ENCODE measurements at regions not wholly inside any gene's neighbourhood (a gene's known extent, or its start where the extent isn't known, plus 50 kb on each side); places are given as distances from the start of the nearest gene placed in this dataset.

DNA sequence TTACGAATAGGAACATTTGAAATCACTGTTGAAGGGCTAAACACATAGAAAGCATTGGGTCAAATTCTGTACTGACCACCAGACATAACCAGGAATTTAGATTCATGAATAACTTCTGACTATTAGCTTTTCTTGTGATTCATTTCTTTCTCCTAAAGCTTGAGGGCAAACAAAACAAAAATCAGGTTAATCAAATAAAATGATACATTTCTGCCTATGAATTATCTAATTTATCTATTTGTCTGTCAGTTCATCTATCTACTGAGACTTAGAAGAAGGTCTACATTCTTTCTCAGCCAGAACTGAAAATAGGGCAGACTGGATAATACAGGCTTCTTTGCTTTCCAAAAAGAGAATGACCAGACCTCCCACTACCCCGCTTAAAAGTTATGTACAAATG, 65.9 kb upstream of the ST3GAL6 start:
- H3K27ac ChIP-seq (ENCODE audit: low read length), result no peak overlapping the region
- no peaks in the 10 kb centered on the region for H3K36me3 ChIP-seq (replicated peaks; ENCODE audit: insufficient read depth, low read length)
- no peak overlapping the region for H2AFZ ChIP-seq (ENCODE audit: low read length)
- no peak overlapping the region for H3K4me3 ChIP-seq (ENCODE audit: low read length)
- TF ChIP-seq, protein P1, sequence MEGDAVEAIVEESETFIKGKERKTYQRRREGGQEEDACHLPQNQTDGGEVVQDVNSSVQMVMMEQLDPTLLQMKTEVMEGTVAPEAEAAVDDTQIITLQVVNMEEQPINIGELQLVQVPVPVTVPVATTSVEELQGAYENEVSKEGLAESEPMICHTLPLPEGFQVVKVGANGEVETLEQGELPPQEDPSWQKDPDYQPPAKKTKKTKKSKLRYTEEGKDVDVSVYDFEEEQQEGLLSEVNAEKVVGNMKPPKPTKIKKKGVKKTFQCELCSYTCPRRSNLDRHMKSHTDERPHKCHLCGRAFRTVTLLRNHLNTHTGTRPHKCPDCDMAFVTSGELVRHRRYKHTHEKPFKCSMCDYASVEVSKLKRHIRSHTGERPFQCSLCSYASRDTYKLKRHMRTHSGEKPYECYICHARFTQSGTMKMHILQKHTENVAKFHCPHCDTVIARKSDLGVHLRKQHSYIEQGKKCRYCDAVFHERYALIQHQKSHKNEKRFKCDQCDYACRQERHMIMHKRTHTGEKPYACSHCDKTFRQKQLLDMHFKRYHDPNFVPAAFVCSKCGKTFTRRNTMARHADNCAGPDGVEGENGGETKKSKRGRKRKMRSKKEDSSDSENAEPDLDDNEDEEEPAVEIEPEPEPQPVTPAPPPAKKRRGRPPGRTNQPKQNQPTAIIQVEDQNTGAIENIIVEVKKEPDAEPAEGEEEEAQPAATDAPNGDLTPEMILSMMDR (IDR thresholded peaks at IDR 0.05; ENCODE audit: low read length), result no peak
- TF ChIP-seq EZH2 (optimal IDR thresholded peaks at IDR 0.05; ENCODE audit: low read depth, low read length), result no peak
- no peak for TF ChIP-seq EZH2phosphoT487 (IDR thresholded peaks at IDR 0.05; ENCODE audit: low read length)
- no peak for DNase-seq
- no peaks in the 10 kb centered on the region for H3K4me1 ChIP-seq (ENCODE audit: low read length)
- H3F3A ChIP-seq (ENCODE audit: insufficient read depth, low read length), result no peaks in the 10 kb centered on the region
- no peak overlapping the region for H3K4me2 ChIP-seq (ENCODE audit: low read depth, low read length)
- H3K27me3 ChIP-seq (replicated peaks; ENCODE audit: insufficient read depth, low read length), result no peaks in the 10 kb centered on the region
- no peaks in the 10 kb centered on the region for H3K9me2 ChIP-seq (replicated peaks; ENCODE audit: insufficient read depth, low read length)
- no peak overlapping the region for H3K9ac ChIP-seq (ENCODE audit: low read length)
- no peaks in the 10 kb centered on the region for H3K9me3 ChIP-seq (replicated peaks; ENCODE audit: insufficient read depth, low read length)
- no peaks in the 10 kb centered on the region for H4K20me1 ChIP-seq (ENCODE audit: insufficient read depth, low read length)
- no peaks in the 10 kb centered on the region for H3K79me2 ChIP-seq (ENCODE audit: low read length)

DNA sequence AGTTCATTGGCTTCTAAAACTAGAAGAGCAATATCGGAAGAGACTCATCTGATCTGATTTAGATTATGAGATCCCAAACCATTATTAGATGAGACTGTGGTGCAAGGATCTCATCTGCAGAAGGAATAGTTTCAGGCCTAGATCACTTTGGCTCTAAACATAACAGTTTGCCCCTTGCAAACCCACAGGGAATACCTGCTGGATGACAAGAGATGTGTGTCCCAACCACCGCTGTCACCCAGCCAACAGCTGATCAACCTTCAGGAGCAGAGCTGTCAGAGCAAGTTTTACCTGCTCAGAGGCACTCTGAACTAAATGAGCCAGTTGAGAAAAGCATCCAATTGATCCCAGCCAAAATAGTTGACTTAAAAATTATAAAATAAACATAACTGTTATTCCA, 64.0 kb upstream of the ST3GAL6 start:
- Histone ChIP-seq H3K79me2 (ENCODE audit: low read length) (no peaks in the 10 kb centered on the region), H3K36me3 (replicated peaks; ENCODE audit: insufficient read depth, low read length) (no peaks in the 10 kb centered on the region), H4K20me1 (ENCODE audit: insufficient read depth, low read length) (no peaks in the 10 kb centered on the region), H3K27ac (ENCODE audit: low read length) (no peak overlapping the region), H2AFZ (ENCODE audit: low read length) (no peak overlapping the region), H3K9me3 (replicated peaks; ENCODE audit: insufficient read depth, low read length) (no peaks in the 10 kb centered on the region), H3K27me3 (replicated peaks; ENCODE audit: insufficient read depth, low read length) (no peaks in the 10 kb centered on the region), H3K9me2 (replicated peaks; ENCODE audit: insufficient read depth, low read length) (no peaks in the 10 kb centered on the region), H3K4me2 (ENCODE audit: low read depth, low read length) (no peak overlapping the region), H3K4me3 (ENCODE audit: low read length) (no peak overlapping the region), H3K9ac (ENCODE audit: low read length) (no peak overlapping the region), H3F3A (ENCODE audit: insufficient read depth, low read length) (no peaks in the 10 kb centered on the region), H3K4me1 (ENCODE audit: low read length) (no peaks in the 10 kb centered on the region)
- TF ChIP-seq EZH2 (optimal IDR thresholded peaks at IDR 0.05; ENCODE audit: low read depth, low read length) (no peak), EZH2phosphoT487 (IDR thresholded peaks at IDR 0.05; ENCODE audit: low read length) (no peak)
- TF ChIP-seq, protein P1 (IDR thresholded peaks at IDR 0.05; ENCODE audit: low read length), result no peak
- no peak for DNase-seq

DNA sequence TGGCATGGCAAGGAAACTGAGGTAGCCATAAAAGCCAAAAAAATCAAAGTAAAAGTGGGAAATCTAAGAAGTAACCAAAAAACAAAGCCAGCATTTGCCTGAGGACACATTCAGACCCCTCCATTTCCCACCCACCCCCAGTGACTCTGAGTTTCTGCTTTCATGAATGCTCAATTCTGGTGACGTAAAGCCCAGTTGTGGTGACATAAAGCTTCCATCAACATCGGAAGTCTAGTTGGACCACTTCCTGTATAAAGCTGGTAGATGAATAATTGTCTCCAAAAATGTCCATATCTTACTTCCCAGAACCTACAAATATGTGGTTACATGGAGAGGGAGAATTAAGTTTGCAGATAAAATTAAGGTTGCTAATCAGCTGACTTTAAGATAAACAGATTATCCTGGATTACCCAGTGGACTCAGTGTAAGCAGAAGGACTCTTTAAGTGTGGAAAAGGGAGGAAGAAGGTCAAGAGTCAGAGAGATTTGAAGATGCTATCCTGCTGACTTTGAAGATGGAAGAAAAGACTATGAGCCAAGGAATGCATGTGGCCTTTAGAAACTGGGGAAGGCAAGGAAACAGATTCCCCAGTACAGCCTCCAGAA, 62.0 kb upstream of the ST3GAL6 start:
- no peaks in the 10 kb centered on the region for H3K36me3 ChIP-seq (replicated peaks; ENCODE audit: insufficient read depth, low read length)
- H3F3A ChIP-seq (ENCODE audit: insufficient read depth, low read length), result no peaks in the 10 kb centered on the region
- no peaks in the 10 kb centered on the region for H4K20me1 ChIP-seq (ENCODE audit: insufficient read depth, low read length)
- no peak overlapping the region for H3K27ac ChIP-seq (ENCODE audit: low read length)
- no peaks in the 10 kb centered on the region for H3K27me3 ChIP-seq (replicated peaks; ENCODE audit: insufficient read depth, low read length)
- no peak overlapping the region for H3K9ac ChIP-seq (ENCODE audit: low read length)
- H3K4me2 ChIP-seq (ENCODE audit: low read depth, low read length), result no peak overlapping the region
- DNase-seq, result no peak
- no peaks in the 10 kb centered on the region for H3K9me3 ChIP-seq (replicated peaks; ENCODE audit: insufficient read depth, low read length)
- H2AFZ ChIP-seq (ENCODE audit: low read length), result no peak overlapping the region
- TF ChIP-seq, protein P1 (IDR thresholded peaks at IDR 0.05; ENCODE audit: low read length), result no peak
- no peak for TF ChIP-seq EZH2 (optimal IDR thresholded peaks at IDR 0.05; ENCODE audit: low read depth, low read length)
- TF ChIP-seq EZH2phosphoT487 (IDR thresholded peaks at IDR 0.05; ENCODE audit: low read length), result no peak
- H3K9me2 ChIP-seq (replicated peaks; ENCODE audit: insufficient read depth, low read length), result no peaks in the 10 kb centered on the region
- H3K79me2 ChIP-seq (ENCODE audit: low read length), result no peaks in the 10 kb centered on the region
- no peak overlapping the region for H3K4me3 ChIP-seq (ENCODE audit: low read length)
- no peaks in the 10 kb centered on the region for H3K4me1 ChIP-seq (ENCODE audit: low read length)
